IMR-90 (cell line): ENCODE measurements at regions not wholly inside any gene's neighbourhood (a gene's known extent, or its start where the extent isn't known, plus 50 kb on each side); places are given as distances from the start of the nearest gene placed in this dataset.

Source experiments
- ATAC-seq: fragments of 200-7000 bp; cut with Tn5 transposase; 2 replicates; pipeline ENCODE4 v1.9.1; 2020; ENCODE audit warnings: low read depth, mild to moderate bottlenecking, moderate library complexity
- BruUV-seq: library from RNA; stranded (reverse); fragments of 400-500 nt; replicated peaks from 2 replicates; lab custom pipeline; 2021; lab: Mats Ljungman, UMichigan
- CTCF ChIA-PET: fragments of 300-600 bp; formaldehyde crosslinking; extraction: SDS; loops from one replicate; lab custom pipeline; 2021; ENCODE audit warnings: antibody characterized with exemption; lab: Yijun Ruan, JAX
- POLR2A ChIA-PET: fragments of 300-600 bp; sonication (Branson Sonifier 250); formaldehyde crosslinking; loops from one replicate; lab custom pipeline; 2022; ENCODE audit warnings: antibody characterized with exemption; ENCODE audit not compliant: unreplicated experiment; lab: Charles Lee
- DNase-seq: peaks from one replicate; pipeline ENCODE4 v3.0.0; 2013
- H2AFZ ChIP-seq: replicated peaks from 2 replicates; pipeline ENCODE3; 2013; ENCODE audit warnings: low read length, mild to moderate bottlenecking; ENCODE audit not compliant: poor library complexity
- H2AK5ac ChIP-seq: 2 replicates; pipeline ENCODE4 v1.6.1; 2013; ENCODE audit warnings: low read depth, low read length, inconsistent platforms
- H2AK9ac ChIP-seq: replicated peaks from 2 replicates; pipeline ENCODE3; 2013; ENCODE audit warnings: mild to moderate bottlenecking, low read depth, low read length, moderate library complexity; ENCODE audit not compliant: poor library complexity
- H2BK120ac ChIP-seq: 2 replicates; pipeline ENCODE4 v1.6.1; 2013; ENCODE audit warnings: low read depth, low read length, inconsistent platforms
- H2BK15ac ChIP-seq: 3 replicates; pipeline ENCODE4 v1.6.1; 2013; ENCODE audit warnings: low read depth, low read length, inconsistent platforms
- H2BK20ac ChIP-seq: 2 replicates; pipeline ENCODE4 v1.6.1; 2013; ENCODE audit warnings: low read depth, mild to moderate bottlenecking, inconsistent platforms, low read length, moderate library complexity
- H2BK5ac ChIP-seq: 2 replicates; pipeline ENCODE4 v1.6.1; 2013; ENCODE audit warnings: mild to moderate bottlenecking, low read depth, low read length, inconsistent platforms; ENCODE audit not compliant: poor library complexity, severe bottlenecking
- H3K14ac ChIP-seq: replicated peaks from 2 replicates; pipeline ENCODE4 v1.6.1; 2013; ENCODE audit warnings: low read depth, low read length, inconsistent platforms
- H3K18ac ChIP-seq: 2 replicates; pipeline ENCODE4 v1.6.1; 2013; ENCODE audit warnings: low read depth, low read length, control low read depth
- H3K23ac ChIP-seq: 2 replicates; pipeline ENCODE4 v1.6.1; 2013; ENCODE audit warnings: low read depth, low read length, inconsistent platforms
- H3K27ac ChIP-seq: 2 replicates; pipeline ENCODE4 v1.5.1; 2013; ENCODE audit warnings: mild to moderate bottlenecking, control low read depth, low read length; ENCODE audit not compliant: insufficient read depth
- H3K27me3 ChIP-seq: 2 replicates; pipeline ENCODE4 v1.6.1; 2013; ENCODE audit warnings: low read length; ENCODE audit not compliant: control insufficient read depth, insufficient read depth
- H3K36me3 ChIP-seq: 2 replicates; pipeline ENCODE4 v1.6.1; 2013; ENCODE audit warnings: low read length, mixed read lengths; ENCODE audit not compliant: control insufficient read depth, insufficient read depth
- H3K4ac ChIP-seq: 2 replicates; pipeline ENCODE4 v1.6.1; 2013; ENCODE audit warnings: low read depth, low read length, inconsistent platforms
- H3K4me1 ChIP-seq: 2 replicates; pipeline ENCODE4 v1.6.1; 2013; ENCODE audit warnings: low read length, mixed read lengths; ENCODE audit not compliant: control insufficient read depth, insufficient read depth
- H3K4me2 ChIP-seq: 2 replicates; pipeline ENCODE4 v1.6.1; 2013; ENCODE audit warnings: low read depth, mild to moderate bottlenecking, control low read depth, low read length, moderate library complexity
- H3K4me3 ChIP-seq: 2 replicates; pipeline ENCODE4 v1.5.1; 2013; ENCODE audit warnings: low read depth, mild to moderate bottlenecking, control low read depth, low read length, moderate library complexity; ENCODE audit not compliant: insufficient read depth
- H3K56ac ChIP-seq: 2 replicates; pipeline ENCODE4 v1.6.1; 2013; ENCODE audit warnings: low read length, inconsistent platforms; ENCODE audit not compliant: insufficient read depth; ENCODE audit errors: extremely low read depth
- H3K79me1 ChIP-seq, 2 experiments: 2 replicates each; pipeline ENCODE4 v1.6.1; 2013; ENCODE audit warnings: low read length in 2 of 2, inconsistent platforms in 1 of 2, low read depth in 1 of 2
- H3K9ac ChIP-seq: 2 replicates; pipeline ENCODE4 v1.6.1; 2013; ENCODE audit warnings: low read depth, low read length, control low read depth
- H3K9me1 ChIP-seq: 2 replicates; pipeline ENCODE4 v1.6.1; 2013; ENCODE audit warnings: low read length, inconsistent platforms; ENCODE audit not compliant: insufficient read depth
- H3K9me3 ChIP-seq: 2 replicates; pipeline ENCODE4 v1.6.1; 2013; ENCODE audit warnings: low read length; ENCODE audit not compliant: control insufficient read depth, insufficient read depth
- H4K20me1 ChIP-seq: 2 replicates; pipeline ENCODE4 v1.6.1; 2013; ENCODE audit warnings: low read length, inconsistent platforms; ENCODE audit not compliant: insufficient read depth
- H4K5ac ChIP-seq: 2 replicates; pipeline ENCODE4 v1.6.1; 2013; ENCODE audit warnings: mild to moderate bottlenecking, low read depth, low read length, control low read depth
- H4K8ac ChIP-seq, 2 experiments: 2 replicates each; pipeline ENCODE4 v1.6.1; 2013; ENCODE audit warnings: low read depth in 2 of 2, low read length in 2 of 2, control low read depth in 1 of 2, inconsistent platforms in 1 of 2
- H4K91ac ChIP-seq: 2 replicates; pipeline ENCODE4 v1.6.1; 2013; ENCODE audit warnings: low read depth, low read length, inconsistent platforms; ENCODE audit not compliant: insufficient read depth
- BHLHE40 ChIP-seq: fragments of 150-350 bp; IDR thresholded peaks from 2 replicates; pipeline ENCODE4 v1.6.1; 2016; ENCODE audit warnings: mild to moderate bottlenecking, low read depth, low read length
- CEBPB ChIP-seq: IDR thresholded peaks from 2 replicates; pipeline ENCODE4 v1.6.1; 2012; ENCODE audit warnings: low read depth, low read length, improper control_type of control experiment
- CHD1 ChIP-seq: IDR thresholded peaks from 2 replicates; pipeline ENCODE4 v1.6.1; 2012; ENCODE audit warnings: low read depth, low read length, improper control_type of control experiment
- CTCF ChIP-seq: conservative IDR thresholded peaks from 2 replicates; pipeline ENCODE4 v1.5.1; 2012; ENCODE audit warnings: mild to moderate bottlenecking, low read depth, low read length, improper control_type of control experiment
- ELK1 ChIP-seq: fragments of 150-350 bp; IDR thresholded peaks from 2 replicates; pipeline ENCODE4 v1.6.1; 2016; ENCODE audit warnings: low read depth, mild to moderate bottlenecking, low read length, moderate library complexity, borderline replicate concordance
- FOS ChIP-seq: fragments of 150-350 bp; IDR thresholded peaks from 2 replicates; pipeline ENCODE4 v1.6.1; 2016; ENCODE audit warnings: low read depth, low read length
- MAFK ChIP-seq: IDR thresholded peaks from 2 replicates; pipeline ENCODE4 v1.6.1; 2012; ENCODE audit warnings: low read depth, low read length, improper control_type of control experiment
- MAZ ChIP-seq: IDR thresholded peaks from 2 replicates; pipeline ENCODE4 v1.6.1; 2012; ENCODE audit warnings: low read depth, mild to moderate bottlenecking, low read length, improper control_type of control experiment, moderate library complexity, borderline replicate concordance
- MXI1 ChIP-seq: IDR thresholded peaks from 2 replicates; pipeline ENCODE4 v1.6.1; 2012; ENCODE audit warnings: low read depth, mild to moderate bottlenecking, low read length, moderate library complexity, borderline replicate concordance
- NFE2L2 ChIP-seq: fragments of 150-350 bp; IDR thresholded peaks from 2 replicates; pipeline ENCODE4 v1.6.1; 2016; ENCODE audit warnings: low read depth, mild to moderate bottlenecking, low read length
- RAD21 ChIP-seq: IDR thresholded peaks from 2 replicates; pipeline ENCODE4 v1.6.1; 2012; ENCODE audit warnings: low read length, improper control_type of control experiment
- RCOR1 ChIP-seq: IDR thresholded peaks from 2 replicates; pipeline ENCODE4 v1.6.1; 2012; ENCODE audit warnings: mild to moderate bottlenecking, low read length, improper control_type of control experiment; ENCODE audit not compliant: insufficient replicate concordance
- RFX5 ChIP-seq: IDR thresholded peaks from 2 replicates; pipeline ENCODE4 v1.8.0; 2012; ENCODE audit warnings: low read depth, mild to moderate bottlenecking, low read length, moderate library complexity
- dilution Hi-C: fragments of 300-500 bp; cut with HindIII; formaldehyde crosslinking; loops from one replicate; pipeline ENCODE4 v1.14.3; 2018; ENCODE audit warnings: low sequenced_read_pairs; ENCODE audit not compliant: unreplicated experiment
- in situ Hi-C: fragments of 300-500 bp; cut with MboI; formaldehyde crosslinking; loops from 3 replicates; pipeline ENCODE4 v1.14.3; 2019; ENCODE audit warnings: low sequenced_read_pairs, inconsistent platforms, mixed read lengths
- intact Hi-C: fragments of 100-400 bp; cut with micrococcal nuclease; formaldehyde crosslinking; loops from 2 replicates; pipeline ENCODE4 v1.10.0; 2022
- TF ChIP-seq, protein P1 (sequence below): fragments of 150-350 bp; IDR thresholded peaks from 2 replicates; pipeline ENCODE4 v1.6.1; 2017; ENCODE audit warnings: mild to moderate bottlenecking, antibody characterized with exemption, low read length, low read depth

DNA sequence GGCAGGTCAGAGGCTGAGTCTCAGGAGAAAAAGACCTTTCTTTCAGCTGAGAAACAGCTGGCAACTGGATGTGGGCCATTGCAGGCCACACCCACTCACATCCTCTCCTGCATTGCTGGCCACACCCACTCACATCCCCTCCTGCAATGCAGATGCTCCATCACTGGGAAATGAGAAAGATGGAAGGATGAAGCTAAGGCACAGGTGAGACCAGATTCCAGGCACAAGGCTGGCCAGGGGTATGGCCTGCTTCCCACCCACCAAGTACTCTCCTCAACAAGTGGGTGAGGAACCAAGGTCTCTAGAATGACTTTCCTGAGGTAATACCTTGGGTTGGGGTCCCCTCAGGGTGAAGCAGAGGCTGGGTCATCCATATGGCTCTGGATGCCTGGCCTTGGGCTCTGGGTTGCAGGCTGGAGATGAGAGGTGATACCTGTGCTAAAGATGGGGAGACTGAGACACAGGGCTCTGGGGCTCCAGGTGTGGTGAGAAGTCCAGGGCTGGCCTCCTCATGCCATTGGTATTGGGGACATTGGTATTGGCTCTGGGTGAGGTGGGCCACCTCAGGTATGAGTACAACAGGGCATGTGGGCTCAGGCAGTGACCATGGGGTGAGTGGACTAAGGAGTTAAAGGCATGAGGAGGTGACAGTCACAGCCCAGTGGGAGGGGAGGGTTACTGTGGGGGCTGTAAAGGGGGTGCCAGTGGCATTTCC lies 1726.8 kb downstream of the TP53TG3F start:
- POLR2A ChIA-PET, result no interaction called here

More for the DNA sequence above, 1726.8 kb downstream of the TP53TG3F start:
- in situ Hi-C loops, result no loop called here
- Histone ChIP-seq H2AK5ac (no peak overlapping the region), H3K4me3 (no peak overlapping the region), H2AK9ac (no peak overlapping the region), H2AFZ (peak overlapping the region; percentile 14), H3K56ac (no peak overlapping the region), H3K27ac (no peak overlapping the region), H2BK20ac (no peak overlapping the region), H3K18ac (no peak overlapping the region), H3K23ac (no peak overlapping the region), H2BK15ac (no peak overlapping the region), H3K9me1 (no peaks in the 10 kb centered on the region), H3K79me1 (no peaks in the 10 kb centered on the region), H3K9ac (no peak overlapping the region), H3K4me1 (no peaks in the 10 kb centered on the region), H3K36me3 (no peaks in the 10 kb centered on the region), H3K4ac (no peak overlapping the region), H4K5ac (no peak overlapping the region), H3K9me3 (peaks cover 30% of the 10 kb centered on the region), H3K14ac (no peak overlapping the region), H2BK120ac (no peak overlapping the region), H4K91ac (no peak overlapping the region), H4K20me1 (no peaks in the 10 kb centered on the region), H2BK5ac (no peak overlapping the region), H4K8ac (no peak overlapping the region), H3K4me2 (no peak overlapping the region), H3K27me3 (no peaks in the 10 kb centered on the region)
- dilution Hi-C loops, result no loop called here
- DNase-seq (no peak), ATAC-seq (no peak)
- BruUV-seq, result no TSS peak
- intact Hi-C loops, result no loop called here
- TF ChIP-seq ELK1 (no peak), CHD1 (no peak), CEBPB (no peak), BHLHE40 (no peak), MAFK (no peak), CTCF (no peak), RAD21 (no peak), FOS (no peak), MAZ (no peak), NFE2L2 (no peak), RFX5 (no peak), RCOR1 (no peak), MXI1 (no peak)
- TF ChIP-seq, protein P1, sequence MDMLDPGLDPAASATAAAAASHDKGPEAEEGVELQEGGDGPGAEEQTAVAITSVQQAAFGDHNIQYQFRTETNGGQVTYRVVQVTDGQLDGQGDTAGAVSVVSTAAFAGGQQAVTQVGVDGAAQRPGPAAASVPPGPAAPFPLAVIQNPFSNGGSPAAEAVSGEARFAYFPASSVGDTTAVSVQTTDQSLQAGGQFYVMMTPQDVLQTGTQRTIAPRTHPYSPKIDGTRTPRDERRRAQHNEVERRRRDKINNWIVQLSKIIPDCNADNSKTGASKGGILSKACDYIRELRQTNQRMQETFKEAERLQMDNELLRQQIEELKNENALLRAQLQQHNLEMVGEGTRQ, result no peak
- CTCF ChIA-PET, result no interaction called here
